HG02973 (cell line): ENCODE measurements at regions not wholly inside any gene's neighbourhood (a gene's known extent, or its start where the extent isn't known, plus 50 kb on each side); places are given as distances from the start of the nearest gene placed in this dataset.
"Not testable (repeated sequence)": the region's sequence is repeated elsewhere in the genome, so short reads cannot be mapped to it uniquely, and the experiment has no call there.

ENCODE experiments used
- ATAC-seq: cut with Tn5 transposase; IDR thresholded peaks from one replicate; pipeline ENCODE4 v1.9.1; 2021; ENCODE audit warnings: moderate library complexity; ENCODE audit not compliant: unreplicated experiment

DNA sequence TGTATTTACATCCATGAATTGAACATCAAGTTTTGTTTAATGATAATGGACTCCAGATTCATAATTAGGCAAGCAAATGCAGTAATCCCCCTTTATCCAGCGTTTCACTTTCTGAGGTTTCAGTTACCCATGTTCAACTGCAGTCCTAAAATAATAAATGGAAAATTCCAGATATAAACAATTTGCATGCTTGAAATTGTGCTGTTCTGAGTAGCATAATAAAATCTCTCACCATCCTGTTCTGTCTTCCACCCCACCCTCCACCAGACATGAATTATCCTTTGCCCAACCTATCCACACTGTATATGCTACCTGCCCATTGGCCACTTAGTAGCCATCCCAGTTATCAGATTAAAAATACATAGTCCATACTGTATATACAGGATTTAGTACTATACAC is 224.5 kb upstream of the CHAC2 start:
- no peak for ATAC-seq

DNA sequence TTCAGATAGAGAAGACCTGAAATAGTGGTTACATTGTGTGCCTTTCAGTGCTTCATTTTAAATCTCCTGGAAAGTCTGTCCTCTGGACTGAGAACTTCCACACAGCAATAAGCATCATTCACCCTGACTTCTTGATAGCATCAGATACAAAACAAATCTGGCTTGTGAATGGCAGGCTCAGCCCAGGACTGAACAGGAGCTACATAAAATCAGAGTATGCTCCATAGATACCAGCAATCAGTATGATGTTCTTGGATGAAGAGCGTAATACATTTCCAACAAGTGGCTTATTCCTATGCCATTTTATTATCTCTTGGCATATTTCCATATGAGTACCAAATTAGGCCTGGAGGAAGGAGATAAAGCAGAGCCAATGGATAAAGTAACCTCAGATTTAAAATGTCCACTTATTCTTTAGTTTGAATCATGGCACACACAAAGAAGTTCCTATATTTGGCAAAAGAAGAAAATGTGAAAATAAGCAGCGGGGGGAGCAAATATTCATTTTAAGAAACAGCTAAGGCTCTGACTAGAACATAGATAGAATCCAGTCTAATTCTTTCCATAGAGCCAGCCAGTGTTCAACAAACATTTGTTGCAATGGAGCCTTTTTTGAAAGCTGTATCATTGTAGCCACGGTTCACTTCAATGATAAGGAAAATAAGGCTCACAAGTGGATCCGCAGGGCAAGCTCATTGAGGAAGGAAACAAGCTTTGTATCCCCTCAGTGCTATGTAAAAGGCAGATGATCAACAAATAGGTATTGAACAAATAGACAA is 230.8 kb upstream of the CHAC2 start:
- ATAC-seq: no peak

DNA sequence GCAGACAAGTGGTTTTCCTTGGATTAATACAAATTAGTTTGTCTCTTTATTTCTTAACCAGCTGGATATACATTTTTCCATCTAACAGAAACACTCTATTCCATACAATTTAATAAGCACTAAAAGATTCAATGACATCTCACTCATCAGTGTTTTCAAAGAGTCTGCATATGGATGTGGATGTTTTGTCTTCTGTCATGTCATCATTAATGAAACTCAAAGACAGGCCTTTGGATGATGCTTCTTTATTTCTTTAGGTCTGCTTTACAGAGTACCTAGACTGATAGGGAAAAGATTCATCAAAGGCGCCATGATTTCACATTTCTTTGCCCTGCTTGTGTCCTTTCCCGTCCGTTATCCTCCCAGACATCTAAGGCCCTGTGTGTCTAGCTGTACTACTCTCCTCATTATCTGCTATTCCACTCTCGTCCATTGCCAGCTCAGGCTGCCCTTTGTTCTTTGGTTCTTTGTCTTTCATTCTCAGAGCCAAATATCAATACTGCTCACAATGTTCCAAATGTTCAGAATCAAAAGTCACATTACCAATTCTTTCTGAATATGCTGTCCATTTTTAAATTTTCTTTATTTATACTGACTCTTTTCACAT is 232.3 kb upstream of the CHAC2 start:
- no peak for ATAC-seq

DNA sequence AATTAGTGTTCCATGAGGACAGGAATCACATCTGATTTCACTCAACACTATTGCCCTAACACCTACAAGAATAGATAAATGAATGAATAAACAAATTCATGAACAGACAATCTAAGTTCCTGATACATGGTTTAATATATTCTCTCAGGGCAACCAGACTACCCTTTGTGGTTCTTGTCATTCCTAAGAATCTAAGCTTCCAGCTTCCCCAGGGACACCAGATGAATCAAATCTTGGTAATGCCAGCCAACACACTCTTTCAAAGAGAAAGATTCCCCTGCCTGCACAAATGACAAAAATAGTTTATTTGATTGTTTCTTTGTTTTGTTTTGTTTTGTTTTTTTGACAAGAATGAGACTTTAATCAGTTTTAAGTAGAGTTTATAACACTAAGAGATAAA is 237.5 kb upstream of the CHAC2 start:
- ATAC-seq: no peak

DNA sequence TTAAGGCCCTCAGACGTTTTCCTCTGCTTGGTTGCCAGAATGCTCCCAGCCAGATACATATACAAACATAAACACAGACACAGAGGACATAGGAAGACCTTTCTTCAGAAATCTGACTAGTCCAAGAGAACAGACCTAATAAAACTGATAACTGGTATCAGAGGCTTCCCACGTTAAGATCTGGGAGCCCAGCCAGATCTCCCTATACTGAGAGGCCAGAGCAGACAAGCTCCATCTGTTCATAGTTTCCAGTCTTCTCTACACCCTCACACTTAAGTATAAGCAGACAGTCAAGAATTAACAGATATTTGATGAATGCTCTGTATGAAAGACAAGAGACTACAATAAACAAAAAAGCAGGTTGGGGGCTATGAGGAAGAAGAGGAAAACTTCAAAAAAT is 240.5 kb upstream of the CHAC2 start:
- ATAC-seq: no peak

DNA sequence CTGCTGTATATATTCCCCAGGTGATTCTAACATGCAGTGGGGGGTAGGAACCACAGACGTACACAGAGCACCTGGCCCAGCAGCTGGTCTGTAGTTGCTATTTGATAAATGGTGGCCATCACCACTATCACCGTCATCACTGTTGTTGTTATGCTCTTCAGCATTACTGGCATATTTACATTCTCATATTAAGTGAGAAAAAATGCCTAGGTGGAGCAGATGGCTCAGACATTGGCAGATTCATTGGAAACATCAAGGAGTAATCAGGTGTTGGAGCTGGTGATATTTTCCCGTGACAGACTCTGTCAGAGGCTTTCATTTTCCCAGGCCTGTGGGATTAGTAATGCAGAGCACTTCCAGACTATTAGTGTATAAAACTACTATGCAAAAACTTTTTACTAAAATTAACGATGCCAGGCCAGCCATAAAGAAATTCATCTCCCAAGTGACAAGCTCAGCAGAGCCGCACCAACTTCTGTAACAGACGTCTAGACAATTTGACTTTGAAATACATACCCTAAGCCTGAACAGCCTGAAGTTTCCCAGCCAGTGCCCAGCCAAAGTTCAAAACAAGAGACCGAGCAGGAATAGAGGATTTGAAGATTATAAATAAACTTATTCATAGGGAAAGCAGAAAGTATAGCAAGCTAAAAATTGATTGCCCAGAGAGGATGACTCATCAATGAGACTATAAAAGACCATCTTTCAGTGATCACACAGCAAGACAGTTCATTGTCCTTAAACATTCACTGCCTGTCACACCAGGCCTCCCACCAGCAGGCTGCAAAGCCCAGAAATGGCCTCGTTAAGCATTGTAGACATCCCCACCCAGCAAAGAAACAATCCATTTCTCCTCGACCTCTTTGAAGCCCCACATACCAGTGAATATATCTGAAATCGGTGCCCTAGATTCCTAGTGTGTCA is 247.4 kb upstream of the CHAC2 start:
- ATAC-seq: no peak

DNA sequence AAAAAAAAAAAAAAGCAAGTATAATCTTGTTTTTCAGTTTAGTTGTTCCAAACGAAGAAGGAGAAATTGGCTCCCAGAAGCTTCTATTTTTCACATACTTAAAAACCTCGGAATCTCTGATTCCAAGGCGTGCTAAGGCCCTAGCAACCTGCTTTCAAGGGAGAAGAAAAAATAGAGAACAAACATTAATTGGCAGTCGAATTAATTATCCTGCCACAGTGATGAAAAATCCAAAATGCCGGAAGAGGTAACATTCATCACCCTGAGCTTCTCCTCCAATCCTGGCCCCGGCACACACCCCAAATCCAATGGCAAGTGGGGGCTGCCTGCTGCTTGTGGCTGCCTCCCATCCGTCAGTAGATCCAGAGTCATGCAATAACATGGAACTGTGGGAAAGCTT is 250.2 kb upstream of the CHAC2 start:
- no peak for ATAC-seq

DNA sequence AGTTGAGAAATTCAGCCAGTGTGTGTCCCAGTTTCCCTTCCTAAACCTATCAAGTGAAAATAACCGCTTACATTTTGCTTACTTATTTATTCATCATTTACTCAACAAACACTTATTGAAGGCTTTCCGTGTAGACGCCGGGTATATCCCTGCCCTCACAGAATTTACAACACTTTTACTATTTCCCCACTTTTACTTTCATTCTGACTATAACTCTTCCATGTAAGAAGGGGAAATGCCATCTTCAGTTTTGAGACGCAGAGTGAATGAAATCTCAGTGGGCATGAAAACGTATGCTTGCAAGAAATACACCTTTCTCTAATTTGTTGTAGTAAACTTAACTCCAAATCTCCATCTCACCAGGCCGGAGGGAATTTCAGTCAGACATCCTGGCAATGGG is 251.0 kb upstream of the CHAC2 start:
- no peak for ATAC-seq

DNA sequence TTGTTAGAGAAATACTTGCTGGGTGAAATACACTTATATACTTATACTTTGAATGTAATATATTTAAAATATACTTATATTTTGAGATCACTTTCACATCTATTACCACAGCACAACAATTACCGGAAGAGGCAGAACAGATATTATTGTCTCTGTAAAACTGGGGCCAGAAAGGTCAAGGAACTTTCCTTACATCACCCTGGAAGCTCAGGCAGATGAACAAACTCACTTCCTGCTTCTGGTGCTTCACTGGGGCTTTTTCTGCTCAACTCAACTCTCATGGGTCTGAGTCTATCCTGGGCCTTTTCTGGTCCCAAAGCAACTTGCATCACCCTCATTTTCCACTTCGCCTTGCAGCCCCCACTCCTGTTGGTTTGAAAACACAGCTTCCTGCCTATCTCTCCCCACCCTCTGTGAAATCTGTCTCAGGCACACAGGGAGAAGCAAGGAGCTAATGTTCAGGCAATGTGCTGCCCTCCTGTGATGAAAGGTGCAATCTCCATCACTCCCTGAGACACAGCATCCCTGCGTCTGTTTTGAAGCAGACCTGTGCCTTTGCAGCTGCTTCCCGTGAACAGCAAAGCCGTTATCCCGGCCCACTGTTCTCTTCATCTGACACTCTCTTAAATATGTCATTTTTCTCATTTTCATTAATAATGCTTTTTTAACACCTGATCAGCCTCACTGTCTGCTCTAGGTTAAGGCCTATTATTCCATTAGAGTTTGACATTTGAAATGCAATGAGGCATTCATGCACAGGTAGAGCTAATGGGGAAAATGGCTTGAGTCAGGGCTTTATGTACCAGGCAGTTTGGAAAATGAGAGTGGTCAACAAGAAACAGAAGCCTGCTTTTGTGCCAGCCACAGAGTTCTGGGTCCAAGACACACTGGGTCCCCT is 251.9 kb upstream of the CHAC2 start:
- no peak for ATAC-seq

DNA sequence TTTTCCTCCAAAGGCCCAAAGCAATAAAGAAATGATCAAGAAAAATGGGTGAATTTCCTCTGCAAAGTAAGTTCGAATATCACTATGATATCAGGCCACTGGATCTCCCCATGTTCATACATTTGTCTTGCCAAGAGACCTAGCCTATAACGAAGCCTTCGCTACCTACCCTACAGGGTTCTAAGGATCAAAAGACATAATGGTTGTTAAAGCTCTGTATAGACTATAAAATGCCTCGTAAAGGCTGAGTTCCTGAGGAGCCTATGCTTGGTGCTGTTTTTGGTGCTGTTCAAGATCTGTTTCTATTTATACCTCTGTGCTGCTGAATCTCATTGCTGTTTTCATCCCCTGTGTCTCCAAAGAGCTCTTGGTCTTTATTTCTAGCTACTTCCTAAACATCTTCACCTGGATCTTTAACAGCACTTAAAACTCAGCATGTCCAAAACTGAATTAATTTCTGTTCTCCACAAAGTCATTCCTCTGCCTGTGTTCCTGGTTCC is 254.4 kb upstream of the CHAC2 start:
- ATAC-seq: no peak

DNA sequence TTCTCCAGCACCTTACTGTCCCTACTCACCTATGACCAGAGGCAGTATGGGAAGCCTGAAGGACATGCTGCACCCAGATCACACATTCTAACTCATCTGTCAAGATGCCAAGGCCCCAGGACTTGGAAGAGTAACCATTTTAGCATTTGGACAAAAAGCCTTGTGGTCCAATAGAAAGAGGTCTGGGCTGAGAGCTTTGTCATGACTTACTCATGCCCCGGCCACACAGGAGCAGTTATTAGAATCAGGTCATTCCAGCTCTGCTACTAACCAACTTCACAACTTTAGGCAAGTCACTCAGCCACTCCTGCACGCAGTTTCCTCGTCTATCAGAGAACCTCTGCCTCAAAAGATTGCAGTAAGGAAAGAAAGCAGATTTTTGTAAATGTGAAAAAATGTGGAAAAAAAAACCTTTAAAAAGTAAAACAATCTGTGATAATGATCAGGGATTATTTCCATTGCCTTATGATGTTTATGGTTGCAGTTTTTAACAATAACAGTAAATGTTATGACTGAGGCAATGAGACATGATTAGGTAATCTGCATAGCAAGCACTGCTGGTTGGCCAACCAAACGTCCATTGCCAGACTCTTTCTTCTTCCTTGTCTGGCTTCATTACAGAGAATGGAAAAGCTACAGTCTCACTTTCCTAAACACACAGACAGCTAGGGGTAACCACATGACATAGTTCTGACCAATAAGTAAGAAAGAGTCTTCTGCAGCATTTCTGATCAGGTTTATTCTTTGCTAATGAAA is 255.4 kb upstream of the CHAC2 start:
- no peak for ATAC-seq

DNA sequence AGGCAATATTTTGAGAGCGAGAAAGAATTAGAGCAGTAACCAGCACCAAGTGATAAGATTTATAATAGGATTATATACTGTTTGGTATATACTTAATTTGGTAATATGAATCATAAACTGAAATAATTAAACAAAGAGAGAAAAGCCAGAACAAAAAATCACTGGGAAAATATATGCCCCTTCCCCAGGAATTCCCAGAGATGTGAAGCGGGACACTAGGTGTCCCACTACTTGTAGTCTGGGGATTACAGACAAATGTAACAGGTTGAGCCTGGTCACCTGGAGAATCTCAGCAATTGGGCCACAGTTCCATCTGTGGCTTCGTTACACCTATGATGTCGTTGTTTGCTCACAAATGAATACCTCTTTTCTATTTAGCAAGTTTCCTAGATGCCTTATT is 256.1 kb upstream of the CHAC2 start:
- ATAC-seq: no peak

DNA sequence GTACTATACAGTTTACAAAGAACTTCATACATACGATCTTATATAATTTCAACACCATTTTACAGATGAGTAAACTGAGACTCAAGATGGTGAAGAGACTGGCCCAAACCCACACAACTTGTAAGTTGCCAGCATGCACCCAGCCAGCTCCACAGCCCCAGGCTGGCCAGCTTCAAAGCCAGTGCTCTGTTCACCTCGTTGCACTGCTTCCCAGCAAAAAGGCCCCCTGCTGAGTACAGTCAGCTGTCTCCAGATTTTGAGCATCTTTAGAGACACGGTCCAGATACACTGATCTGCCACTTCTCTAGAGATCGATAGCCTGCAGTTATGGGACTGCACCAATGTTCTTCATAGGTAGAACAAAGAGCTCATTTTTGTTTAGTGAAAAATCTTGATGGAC is 257.2 kb upstream of the CHAC2 start:
- ATAC-seq: no peak

DNA sequence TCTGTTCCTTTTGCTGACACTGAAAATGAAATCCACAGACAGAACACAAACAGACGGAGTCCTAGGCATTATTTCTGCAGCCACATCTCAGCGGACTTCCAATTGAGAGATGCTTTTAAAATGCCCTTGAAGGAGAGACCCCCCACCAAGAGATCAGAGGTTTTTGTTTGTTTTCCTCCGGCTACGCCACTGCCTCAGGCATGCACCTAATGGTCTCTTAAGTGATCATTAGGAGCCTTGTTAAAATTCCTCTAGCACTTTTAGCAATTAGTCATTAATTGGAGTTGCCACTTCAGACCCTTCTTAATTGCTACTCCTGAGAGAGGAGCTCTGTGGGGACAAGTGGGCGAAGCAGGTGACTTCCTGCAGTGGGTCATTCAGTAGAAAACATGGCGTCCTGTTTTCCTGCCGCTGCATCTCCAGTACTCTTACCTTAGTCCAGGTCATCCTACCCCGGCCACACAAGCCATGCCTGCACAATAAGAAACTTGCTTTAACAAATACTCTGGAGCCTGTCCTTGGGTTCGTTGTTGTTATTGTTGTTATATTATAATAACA is 257.7 kb upstream of the CHAC2 start:
- ATAC-seq: no peak

DNA sequence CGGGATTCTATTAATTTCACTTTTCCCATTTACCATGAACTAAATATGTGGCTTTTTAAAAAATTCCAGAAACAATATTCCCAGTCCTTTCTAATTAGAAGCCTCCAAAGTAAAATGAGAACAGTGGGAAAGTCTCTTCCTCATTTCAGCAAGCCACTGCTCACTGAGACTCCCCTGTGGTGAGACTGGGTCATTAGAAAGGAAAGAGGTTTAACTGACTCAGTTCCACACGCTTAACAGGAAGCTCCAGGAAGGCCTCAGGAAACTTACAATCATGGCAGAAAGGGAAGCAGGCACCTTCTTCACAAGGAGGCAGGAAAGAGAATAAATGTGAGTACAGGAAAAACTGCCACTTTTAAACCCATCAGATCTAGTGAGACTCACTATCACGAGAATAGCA is 258.9 kb upstream of the CHAC2 start:
- no peak for ATAC-seq

DNA sequence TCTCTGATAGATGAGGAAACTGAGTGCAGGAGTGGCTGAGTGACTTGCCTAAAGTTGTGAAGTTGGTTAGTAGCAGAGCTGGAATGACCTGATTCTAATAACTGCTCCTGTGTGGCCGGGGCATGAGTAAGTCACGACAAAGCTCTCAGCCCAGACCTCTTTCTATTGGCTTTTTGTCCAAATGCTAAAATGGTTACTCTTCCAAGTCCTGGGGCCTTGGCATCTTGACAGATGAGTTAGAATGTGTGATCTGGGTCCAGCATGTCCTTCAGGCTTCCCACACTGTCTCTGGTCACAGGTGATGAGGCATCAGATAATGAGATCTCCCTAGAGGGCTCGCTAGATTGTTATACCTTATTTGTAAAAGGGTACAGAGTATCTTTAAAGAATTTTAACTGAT is 260.5 kb upstream of the CHAC2 start:
- not testable (repeated sequence) for ATAC-seq

DNA sequence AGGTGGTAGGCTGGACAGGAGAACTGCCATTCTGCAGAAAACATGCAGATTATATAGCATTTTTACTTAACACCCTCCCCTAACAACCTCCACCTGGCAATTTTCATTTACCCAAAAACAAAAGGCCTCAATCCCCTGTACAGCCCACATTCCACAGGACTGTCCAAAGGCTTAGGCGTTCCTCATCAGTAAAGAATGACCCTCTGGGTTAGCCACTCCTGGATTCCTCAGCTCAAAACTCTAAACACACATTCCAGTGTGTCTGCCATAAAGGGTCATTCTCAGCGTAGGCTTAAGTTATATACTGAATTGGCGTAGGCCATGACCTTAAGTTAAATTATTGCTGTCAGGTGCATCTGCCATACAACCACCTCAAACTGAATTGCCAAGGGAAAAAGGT is 261.8 kb upstream of the CHAC2 start:
- no peak for ATAC-seq

DNA sequence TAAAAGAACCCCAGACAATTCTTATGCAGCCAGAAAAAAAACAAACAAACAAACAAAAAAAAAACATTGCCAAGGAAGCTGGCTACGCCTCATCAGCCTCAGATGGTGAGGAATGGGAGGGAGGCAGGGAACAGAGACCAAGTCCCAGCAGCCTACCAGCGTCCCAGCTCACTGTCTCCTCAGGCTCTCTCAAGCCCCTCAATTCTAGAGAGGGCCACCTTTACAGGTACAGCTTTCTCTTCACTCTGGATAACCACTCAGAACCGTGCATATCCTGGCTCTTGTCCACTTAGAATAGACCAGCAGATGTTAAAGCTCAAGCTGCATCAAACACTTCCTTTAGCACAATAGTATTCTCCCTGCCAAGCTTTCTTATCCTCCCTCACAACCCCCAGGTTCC is 263.1 kb upstream of the CHAC2 start:
- no peak for ATAC-seq

DNA sequence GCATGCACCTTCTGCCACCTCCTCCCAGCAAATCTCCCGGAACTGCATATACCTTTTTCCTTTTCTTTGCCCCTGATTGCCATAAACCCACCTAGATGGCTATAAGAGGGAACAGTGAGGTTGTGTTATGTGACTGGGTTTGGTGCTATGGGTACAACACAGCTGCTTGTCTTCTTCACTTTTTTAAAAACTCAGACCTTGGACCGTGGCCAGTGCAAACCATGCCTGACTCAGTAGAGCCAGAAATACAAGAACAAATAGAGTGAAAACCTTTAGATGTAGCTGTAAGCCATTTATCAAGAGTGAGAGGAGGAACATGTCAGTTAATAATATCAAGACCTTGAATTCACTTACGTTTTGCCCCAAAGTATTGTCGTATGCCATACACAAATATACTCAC is 267.4 kb upstream of the CHAC2 start:
- no peak for ATAC-seq

DNA sequence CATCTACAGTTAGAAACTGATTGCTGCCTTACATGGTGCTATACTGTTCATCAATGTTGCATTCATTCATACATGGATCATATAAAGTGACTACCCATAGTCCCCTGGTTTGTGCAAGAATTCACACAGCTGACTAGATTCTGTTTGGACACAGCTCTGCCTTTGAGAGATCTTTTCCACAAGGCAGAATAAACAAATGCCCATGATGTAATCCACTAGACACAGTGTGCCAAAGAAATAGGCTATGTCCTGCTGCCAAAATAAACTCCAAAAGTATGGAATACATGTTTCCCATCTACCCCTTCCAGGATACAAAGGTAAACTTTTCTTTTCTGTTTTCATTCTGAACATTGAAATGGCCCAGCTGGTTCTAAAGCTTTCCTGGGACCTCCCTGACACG is 269.4 kb upstream of the CHAC2 start:
- ATAC-seq: no peak
